ENCODE measurements at regions not wholly inside any gene's neighbourhood (a gene's known extent, or its start where the extent isn't known, plus 50 kb on each side); places are given as distances from the start of the nearest gene placed in this dataset.

- TF ChIP-seq POLR2AphosphoS5 (IDR thresholded peaks at IDR 0.05) = no peak
- TF ChIP-seq CTCF (IDR thresholded peaks at IDR 0.05) = no peak
- no peak for TF ChIP-seq POLR2A (IDR thresholded peaks at IDR 0.05)
- 67% methylated on average over 1 of the region's 1 CpG for WGBS
- H3K27ac ChIP-seq = no peak overlapping the region
- no peak overlapping the region for H3K4me3 ChIP-seq
- no peaks in the 10 kb centered on the region for H3K4me1 ChIP-seq (replicated peaks)
- H3K27me3 ChIP-seq (replicated peaks; ENCODE audit: insufficient read depth) = no peaks in the 10 kb centered on the region
- no peaks in the 10 kb centered on the region for H3K36me3 ChIP-seq
- intact Hi-C loops (cut with DNase I) = no loop called here
- no peak for DNase-seq (ENCODE audit: low spot score)
- no peaks in the 10 kb centered on the region for H3K9me3 ChIP-seq
Observed at GRCh38 chr7:118583641-118584040, 359.1 kb downstream of the ANKRD7 start.

- Histone ChIP-seq H3K27ac (no peak overlapping the region), H3K4me3 (no peak overlapping the region), H3K36me3 (no peaks in the 10 kb centered on the region), H3K9me3 (no peaks in the 10 kb centered on the region), H3K27me3 (replicated peaks; ENCODE audit: insufficient read depth) (no peaks in the 10 kb centered on the region), H3K4me1 (replicated peaks) (no peaks in the 10 kb centered on the region)
- no peak for DNase-seq (ENCODE audit: low spot score)
- TF ChIP-seq CTCF (IDR thresholded peaks at IDR 0.05) (no peak), POLR2AphosphoS5 (IDR thresholded peaks at IDR 0.05) (no peak), POLR2A (IDR thresholded peaks at IDR 0.05) (no peak)
- intact Hi-C loops (cut with DNase I) = no loop called here
- 100% methylated on average over 1 of the region's 1 CpG for WGBS
Observed at GRCh38 chr7:118586248-118586647, 361.7 kb downstream of the ANKRD7 start.

- 76% methylated on average over 2 of the region's 2 CpGs for WGBS
- TF ChIP-seq CTCF (IDR thresholded peaks at IDR 0.05) (no peak), POLR2AphosphoS5 (IDR thresholded peaks at IDR 0.05) (no peak), POLR2A (IDR thresholded peaks at IDR 0.05) (no peak)
Observed at GRCh38 chr7:118590107-118590506, 365.6 kb downstream of the ANKRD7 start.

GRCh38 chr7:118602090-118602489 lies 377.6 kb downstream of the ANKRD7 start:
- peaks cover 2% of the 10 kb centered on the region for H3K27me3 ChIP-seq (replicated peaks; ENCODE audit: insufficient read depth)
- H3K4me1 ChIP-seq (replicated peaks) = no peaks in the 10 kb centered on the region
- H3K27ac ChIP-seq = no peak overlapping the region
- no peak for TF ChIP-seq POLR2AphosphoS5 (IDR thresholded peaks at IDR 0.05)
- no peak for TF ChIP-seq POLR2A (IDR thresholded peaks at IDR 0.05)
- TF ChIP-seq CTCF (IDR thresholded peaks at IDR 0.05) = no peak
- no peak overlapping the region for H3K4me3 ChIP-seq
- no peaks in the 10 kb centered on the region for H3K9me3 ChIP-seq
- no peak for DNase-seq (ENCODE audit: low spot score)
- no peaks in the 10 kb centered on the region for H3K36me3 ChIP-seq
- intact Hi-C loops (cut with DNase I) = no loop called here

More at GRCh38 chr7:118590107-118590506, 365.6 kb downstream of the ANKRD7 start:
- H3K9me3 ChIP-seq = no peaks in the 10 kb centered on the region
- no peak overlapping the region for H3K27ac ChIP-seq
- no peak overlapping the region for H3K4me3 ChIP-seq
- DNase-seq (ENCODE audit: low spot score) = no peak
- H3K36me3 ChIP-seq = no peaks in the 10 kb centered on the region
- no peaks in the 10 kb centered on the region for H3K27me3 ChIP-seq (replicated peaks; ENCODE audit: insufficient read depth)
- no peaks in the 10 kb centered on the region for H3K4me1 ChIP-seq (replicated peaks)
- intact Hi-C loops (cut with DNase I) = no loop called here

- Histone ChIP-seq H3K36me3 (no peaks in the 10 kb centered on the region), H3K4me3 (no peak overlapping the region), H3K27me3 (replicated peaks; ENCODE audit: insufficient read depth) (peaks cover 2% of the 10 kb centered on the region), H3K9me3 (no peaks in the 10 kb centered on the region), H3K4me1 (replicated peaks) (no peaks in the 10 kb centered on the region), H3K27ac (no peak overlapping the region)
- 79% methylated on average over 1 of the region's 1 CpG for WGBS
- no peak for DNase-seq (ENCODE audit: low spot score)
- intact Hi-C loops (cut with DNase I) = no loop called here
- TF ChIP-seq POLR2AphosphoS5 (IDR thresholded peaks at IDR 0.05) (no peak), POLR2A (IDR thresholded peaks at IDR 0.05) (no peak), CTCF (IDR thresholded peaks at IDR 0.05) (no peak)
Observed at GRCh38 chr7:118606602-118607001, 382.1 kb downstream of the ANKRD7 start.
